Trophoblast cell (in vitro differentiated cells and primary cell): ENCODE measurements at regions not wholly inside any gene's neighbourhood (a gene's known extent, or its start where the extent isn't known, plus 50 kb on each side); places are given as distances from the start of the nearest gene placed in this dataset.

Experiments
- DNase-seq, 2 donors: peaks; one replicate each; pipeline ENCODE4 v3.0.0-alpha.2; 2016
- H2AFZ ChIP-seq: 2 replicates; pipeline ENCODE4 v1.6.1; 2013; ENCODE audit warnings: low read length, moderate library complexity, mild to moderate bottlenecking; ENCODE audit not compliant: insufficient read depth, poor library complexity
- H2AK5ac ChIP-seq: 2 replicates; pipeline ENCODE4 v1.6.1; 2013; ENCODE audit warnings: mild to moderate bottlenecking, low read length
- H2BK120ac ChIP-seq: 2 replicates; pipeline ENCODE4 v1.6.1; 2013; ENCODE audit warnings: low read length, mild to moderate bottlenecking, moderate library complexity; ENCODE audit not compliant: insufficient read depth, poor library complexity
- H2BK12ac ChIP-seq: 2 replicates; pipeline ENCODE4 v1.6.1; 2013; ENCODE audit warnings: mild to moderate bottlenecking, low read length, moderate library complexity
- H2BK5ac ChIP-seq: 2 replicates; pipeline ENCODE4 v1.6.1; 2013; ENCODE audit warnings: low read length, low read depth, moderate library complexity, mild to moderate bottlenecking; ENCODE audit not compliant: poor library complexity
- H3K14ac ChIP-seq: 2 replicates; pipeline ENCODE4 v1.6.1; 2013; ENCODE audit warnings: mild to moderate bottlenecking, low read length
- H3K18ac ChIP-seq: 2 replicates; pipeline ENCODE4 v1.6.1; 2013; ENCODE audit warnings: mild to moderate bottlenecking, low read length
- H3K23ac ChIP-seq: 2 replicates; pipeline ENCODE4 v1.6.1; 2013; ENCODE audit warnings: low read length
- H3K27ac ChIP-seq: 2 replicates; pipeline ENCODE4 v1.5.1; 2013; ENCODE audit warnings: low read depth, mild to moderate bottlenecking, inconsistent platforms, low read length, moderate library complexity
- H3K27me3 ChIP-seq: 2 replicates; pipeline ENCODE4 v1.6.1; 2013; ENCODE audit warnings: inconsistent platforms, mild to moderate bottlenecking, low read length, moderate library complexity; ENCODE audit not compliant: insufficient read depth
- H3K36me3 ChIP-seq, 2 experiments: 1 replicate in 1 of 2; 2 replicates in 1 of 2; pipeline ENCODE4 v1.6.1; 2013; ENCODE audit warnings: low read length in 2 of 2, mild to moderate bottlenecking in 2 of 2, moderate library complexity in 1 of 2; ENCODE audit not compliant: insufficient read depth in 2 of 2, control insufficient read depth in 1 of 2
- H3K4ac ChIP-seq: 2 replicates; pipeline ENCODE4 v1.6.1; 2013; ENCODE audit warnings: low read depth, mild to moderate bottlenecking, low read length, moderate library complexity
- H3K4me1 ChIP-seq, 2 experiments: 1 replicate in 1 of 2; 2 replicates in 1 of 2; pipeline ENCODE4 v1.6.1; 2013; ENCODE audit warnings: low read length in 2 of 2, mild to moderate bottlenecking in 2 of 2, moderate library complexity in 1 of 2; ENCODE audit not compliant: insufficient read depth in 2 of 2, control insufficient read depth in 1 of 2
- H3K4me2 ChIP-seq: 2 replicates; pipeline ENCODE4 v1.6.1; 2013; ENCODE audit warnings: inconsistent platforms, mild to moderate bottlenecking, low read length, moderate library complexity
- H3K4me3 ChIP-seq: 2 replicates; pipeline ENCODE4 v1.5.1; 2013; ENCODE audit warnings: mild to moderate bottlenecking, low read depth, low read length, inconsistent platforms
- H3K79me1 ChIP-seq: one replicate; pipeline ENCODE4 v1.6.1; 2013; ENCODE audit warnings: low read length
- H3K79me2 ChIP-seq: 2 replicates; pipeline ENCODE4 v1.6.1; 2013; ENCODE audit warnings: low read length, mild to moderate bottlenecking; ENCODE audit not compliant: control insufficient read depth, insufficient read depth, poor library complexity
- H3K9ac ChIP-seq: 2 replicates; pipeline ENCODE4 v1.6.1; 2013; ENCODE audit warnings: mild to moderate bottlenecking, low read length
- H3K9me3 ChIP-seq: 2 replicates; pipeline ENCODE4 v1.6.1; 2013; ENCODE audit warnings: low read depth, mild to moderate bottlenecking, control low read depth, inconsistent platforms, low read length; ENCODE audit not compliant: insufficient read depth
- H4K12ac ChIP-seq: 2 replicates; pipeline ENCODE4 v1.6.1; 2013; ENCODE audit warnings: low read depth, mild to moderate bottlenecking, low read length, moderate library complexity
- H4K8ac ChIP-seq: 2 replicates; pipeline ENCODE4 v1.6.1; 2013; ENCODE audit warnings: low read depth, mild to moderate bottlenecking, low read length, moderate library complexity
- H4K91ac ChIP-seq: one replicate; pipeline ENCODE4 v1.6.1; 2013; ENCODE audit warnings: low read depth, mild to moderate bottlenecking, low read length, moderate library complexity
- WGBS: extraction: QIAGEN DNeasy Blood & Tissue Kit; methylation state at CpG from one replicate; pipeline ENCODE4 v1.1.7; 2013; ENCODE audit warnings: missing lambda C conversion rate; ENCODE audit not compliant: insufficient read length, insufficient coverage; ENCODE audit errors: extremely low coverage; 5-methylcytosine and 5-hydroxymethylcytosine counted together

DNA sequence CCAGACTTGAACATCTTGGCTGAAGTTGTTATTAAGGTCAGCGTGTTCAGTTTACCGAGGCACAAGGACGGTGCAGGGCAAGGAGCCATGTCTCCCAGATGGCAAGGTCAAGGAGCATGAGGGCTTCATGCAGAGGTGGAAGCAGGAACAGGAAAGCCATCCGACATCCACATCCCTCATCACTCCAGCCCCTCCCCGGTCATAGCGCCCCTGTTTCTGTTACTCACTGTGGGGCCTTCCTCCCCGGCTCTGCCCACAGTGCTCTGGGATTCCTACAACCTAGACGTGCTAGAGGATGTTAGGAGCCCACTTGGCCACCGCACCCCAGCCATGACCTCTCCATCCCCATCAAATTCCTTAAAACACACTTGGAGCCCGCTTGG lies 146.7 kb downstream of the TTLL2 start:
- Histone ChIP-seq H2AK5ac (no peak overlapping the region), H3K36me3 (no peaks in the 10 kb centered on the region), H3K79me2 (no peaks in the 10 kb centered on the region), H3K4me3 (no peak overlapping the region), H3K9me3 (peaks cover 2% of the 10 kb centered on the region), H3K27ac (no peak overlapping the region), H4K12ac (no peak overlapping the region), H3K4me2 (no peak overlapping the region), H3K4ac (no peak overlapping the region), H2AFZ (no peak overlapping the region), H3K4me1 (peaks cover 3 to 12% of the 10 kb centered on the region in 2 experiments), H3K14ac (no peak overlapping the region), H3K9ac (no peak overlapping the region), H3K27me3 (no peaks in the 10 kb centered on the region), H2BK120ac (no peak overlapping the region), H3K79me1 (no peaks in the 10 kb centered on the region), H4K91ac (no peak overlapping the region), H2BK5ac (no peak overlapping the region), H3K23ac (no peak overlapping the region), H2BK12ac (no peak overlapping the region), H3K18ac (no peak overlapping the region), H4K8ac (no peak overlapping the region)
- DNase-seq: no peak
- no CpG with 5 or more reads among the region's 10 CpGs for WGBS

- no CpG with 5 or more reads among the region's 4 CpGs for WGBS
- Histone ChIP-seq H3K36me3 (no peaks in the 10 kb centered on the region), H3K79me1 (no peaks in the 10 kb centered on the region), H3K27me3 (no peaks in the 10 kb centered on the region), H4K8ac (no peak overlapping the region), H3K27ac (no peak overlapping the region), H4K91ac (no peak overlapping the region), H3K4me1 (peaks cover 3 to 12% of the 10 kb centered on the region in 2 experiments), H3K4me2 (no peak overlapping the region), H3K9me3 (peaks cover 2% of the 10 kb centered on the region), H2BK5ac (no peak overlapping the region), H3K14ac (no peak overlapping the region), H3K18ac (no peak overlapping the region), H2AFZ (no peak overlapping the region), H3K4me3 (no peak overlapping the region), H3K23ac (no peak overlapping the region), H2AK5ac (no peak overlapping the region), H3K79me2 (no peaks in the 10 kb centered on the region), H4K12ac (no peak overlapping the region), H2BK12ac (no peak overlapping the region), H3K4ac (no peak overlapping the region), H2BK120ac (no peak overlapping the region), H3K9ac (no peak overlapping the region)
- no peak for DNase-seq
Measured at GRCh38 chr6:167472148-167472547, 147.3 kb downstream of the TTLL2 start.

DNA sequence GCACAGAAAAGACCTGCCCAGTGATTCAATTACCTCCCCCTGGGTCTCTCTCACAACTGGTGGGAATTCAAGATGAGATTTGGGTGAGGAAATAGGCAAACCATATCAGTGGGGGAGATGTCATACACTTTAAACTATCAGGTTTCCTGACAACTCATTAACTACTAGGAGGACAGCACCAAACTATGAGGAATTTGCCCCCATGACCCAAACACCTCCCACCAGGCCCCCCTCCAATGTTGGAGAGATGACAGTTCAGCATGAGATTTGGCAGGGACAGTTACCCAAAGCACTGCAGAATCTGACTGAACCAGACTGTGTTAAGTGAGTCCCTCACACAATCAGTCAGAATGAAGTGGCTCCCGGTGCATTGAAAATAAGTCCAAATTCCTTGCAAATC lies 148.0 kb downstream of the TTLL2 start:
- no peaks in the 10 kb centered on the region for H3K79me1 ChIP-seq
- WGBS: no CpG with 5 or more reads among the region's 1 CpG
- no peak overlapping the region for H2BK120ac ChIP-seq
- H3K27ac ChIP-seq: no peak overlapping the region
- H2BK5ac ChIP-seq: no peak overlapping the region
- no peak overlapping the region for H3K18ac ChIP-seq
- no peak overlapping the region for H2BK12ac ChIP-seq
- no peak for DNase-seq
- H3K4me2 ChIP-seq: no peak overlapping the region
- peaks cover 3 to 12% of the 10 kb centered on the region in 2 experiments for H3K4me1 ChIP-seq
- H3K14ac ChIP-seq: no peak overlapping the region
- no peak overlapping the region for H4K8ac ChIP-seq
- H2AFZ ChIP-seq: no peak overlapping the region
- H4K12ac ChIP-seq: no peak overlapping the region
- H3K23ac ChIP-seq: no peak overlapping the region
- H2AK5ac ChIP-seq: no peak overlapping the region
- H3K36me3 ChIP-seq: no peaks in the 10 kb centered on the region
- no peak overlapping the region for H3K4me3 ChIP-seq
- no peak overlapping the region for H4K91ac ChIP-seq
- peaks cover 2% of the 10 kb centered on the region for H3K9me3 ChIP-seq
- H3K79me2 ChIP-seq: no peaks in the 10 kb centered on the region
- H3K27me3 ChIP-seq: no peaks in the 10 kb centered on the region
- H3K9ac ChIP-seq: no peak overlapping the region
- no peak overlapping the region for H3K4ac ChIP-seq

DNA sequence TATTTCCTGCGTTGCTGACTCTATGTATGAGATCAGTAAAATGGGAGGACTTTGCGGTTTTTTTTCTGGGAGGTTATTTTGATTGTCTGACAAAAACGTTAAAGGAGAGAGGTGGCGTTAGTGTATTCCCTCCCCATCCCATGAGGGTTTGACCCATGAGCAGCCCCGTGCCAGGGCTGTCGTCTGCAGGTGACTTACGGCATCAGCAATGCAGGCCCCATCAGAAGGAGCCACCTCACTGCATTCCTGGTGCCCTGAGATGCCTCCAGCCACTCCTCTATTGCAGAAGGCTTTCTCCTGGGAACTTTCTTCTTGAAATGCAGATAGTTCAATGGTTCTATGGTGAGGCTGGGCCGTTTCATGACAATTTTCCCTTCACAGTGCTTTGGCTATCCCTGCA lies 149.3 kb downstream of the TTLL2 start:
- H3K4me2 ChIP-seq: no peak overlapping the region
- H3K27ac ChIP-seq: no peak overlapping the region
- H3K23ac ChIP-seq: no peak overlapping the region
- no peak overlapping the region for H4K91ac ChIP-seq
- H2AK5ac ChIP-seq: no peak overlapping the region
- no peak overlapping the region for H2BK120ac ChIP-seq
- no peak overlapping the region for H4K12ac ChIP-seq
- H2BK5ac ChIP-seq: no peak overlapping the region
- no peak overlapping the region for H4K8ac ChIP-seq
- no peak overlapping the region for H3K9ac ChIP-seq
- H3K79me2 ChIP-seq: no peaks in the 10 kb centered on the region
- H2BK12ac ChIP-seq: no peak overlapping the region
- no peaks in the 10 kb centered on the region for H3K36me3 ChIP-seq
- H3K4ac ChIP-seq: no peak overlapping the region
- H3K27me3 ChIP-seq: no peaks in the 10 kb centered on the region
- peak; percentile 18 to 68 for DNase-seq
- no peak overlapping the region for H3K18ac ChIP-seq
- H3K14ac ChIP-seq: no peak overlapping the region
- H3K79me1 ChIP-seq: no peaks in the 10 kb centered on the region
- no CpG with 5 or more reads among the region's 8 CpGs for WGBS
- H3K4me3 ChIP-seq: no peak overlapping the region
- H3K4me1 ChIP-seq: peaks cover 3 to 12% of the 10 kb centered on the region in 2 experiments
- no peaks in the 10 kb centered on the region for H3K9me3 ChIP-seq
- H2AFZ ChIP-seq: no peak overlapping the region
